Neural cell (in vitro differentiated cells): ENCODE measurements at regions not wholly inside any gene's neighbourhood (a gene's known extent, or its start where the extent isn't known, plus 50 kb on each side); places are given as distances from the start of the nearest gene placed in this dataset.

Source experiments
- EZH2 ChIP-seq: fragments of 200-600, 300-800 bp; shearing (Covaris generic), sonication (generic); IDR thresholded peaks from 2 replicates; pipeline ENCODE4 v1.6.1; 2014; ENCODE audit warnings: antibody characterized with exemption, low read length, borderline replicate concordance, mild to moderate bottlenecking; ENCODE audit not compliant: insufficient read depth, poor library complexity, severe bottlenecking
- POLR2AphosphoS5 ChIP-seq: IDR thresholded peaks from 2 replicates; pipeline ENCODE4 v1.6.1; 2012
- RAD21 ChIP-seq: fragments of 450-650 bp; conservative IDR thresholded peaks from 2 replicates; pipeline ENCODE4 v1.6.1; 2014; ENCODE audit warnings: antibody characterized with exemption, mild to moderate bottlenecking, moderate library complexity
- TAF1 ChIP-seq: IDR thresholded peaks from 2 replicates; pipeline ENCODE4 v1.6.1; 2012; ENCODE audit warnings: low read depth
- TF ChIP-seq, protein P1 (sequence below): fragments of 450-650 bp; IDR thresholded peaks from 2 replicates; pipeline ENCODE4 v1.5.1; 2014; ENCODE audit warnings: antibody characterized with exemption, mild to moderate bottlenecking, moderate library complexity; ENCODE audit not compliant: poor library complexity, severe bottlenecking

DNA sequence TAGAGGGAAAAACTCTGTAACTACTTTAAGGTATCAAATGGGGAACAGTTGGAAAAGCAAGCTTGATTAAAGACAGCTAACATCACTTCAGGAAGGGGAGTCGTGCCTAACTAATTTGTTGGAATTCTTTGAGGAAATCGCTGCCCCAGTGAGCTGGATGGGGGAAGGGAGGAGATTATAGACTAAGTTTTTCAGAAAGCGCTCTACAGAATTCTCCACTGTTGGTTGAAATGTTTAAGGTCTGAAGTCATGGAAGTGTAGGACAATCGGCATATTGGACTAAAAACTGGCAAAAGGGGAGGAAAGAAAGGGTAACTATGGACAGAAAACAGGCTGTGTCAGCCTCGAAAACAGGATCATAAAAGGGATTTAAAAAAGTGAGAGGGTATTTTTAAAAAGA is 229.9 kb upstream of the HMGA2 start:
- TF ChIP-seq POLR2AphosphoS5 = no peak
- no peak for TF ChIP-seq EZH2
- no peak for TF ChIP-seq TAF1
- TF ChIP-seq, protein P1, sequence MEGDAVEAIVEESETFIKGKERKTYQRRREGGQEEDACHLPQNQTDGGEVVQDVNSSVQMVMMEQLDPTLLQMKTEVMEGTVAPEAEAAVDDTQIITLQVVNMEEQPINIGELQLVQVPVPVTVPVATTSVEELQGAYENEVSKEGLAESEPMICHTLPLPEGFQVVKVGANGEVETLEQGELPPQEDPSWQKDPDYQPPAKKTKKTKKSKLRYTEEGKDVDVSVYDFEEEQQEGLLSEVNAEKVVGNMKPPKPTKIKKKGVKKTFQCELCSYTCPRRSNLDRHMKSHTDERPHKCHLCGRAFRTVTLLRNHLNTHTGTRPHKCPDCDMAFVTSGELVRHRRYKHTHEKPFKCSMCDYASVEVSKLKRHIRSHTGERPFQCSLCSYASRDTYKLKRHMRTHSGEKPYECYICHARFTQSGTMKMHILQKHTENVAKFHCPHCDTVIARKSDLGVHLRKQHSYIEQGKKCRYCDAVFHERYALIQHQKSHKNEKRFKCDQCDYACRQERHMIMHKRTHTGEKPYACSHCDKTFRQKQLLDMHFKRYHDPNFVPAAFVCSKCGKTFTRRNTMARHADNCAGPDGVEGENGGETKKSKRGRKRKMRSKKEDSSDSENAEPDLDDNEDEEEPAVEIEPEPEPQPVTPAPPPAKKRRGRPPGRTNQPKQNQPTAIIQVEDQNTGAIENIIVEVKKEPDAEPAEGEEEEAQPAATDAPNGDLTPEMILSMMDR = no peak
- no peak for TF ChIP-seq RAD21
